A549 (cell line): ENCODE measurements at regions not wholly inside any gene's neighbourhood (a gene's known extent, or its start where the extent isn't known, plus 50 kb on each side); places are given as distances from the start of the nearest gene placed in this dataset.

ENCODE experiments used
- ATAC-seq, 2 experiments: fragments of 200-7000 bp in 1 of 2; fragments of >200 bp in 1 of 2; cut with Nextera tagmentation in 1 of 2; cut with Tn5 transposase in 1 of 2; 3 replicates each; pipeline versions ENCODE4 v1.8.0 to v1.9.1; 2018 to 2020; ENCODE audit warnings: mild to moderate bottlenecking in 1 of 2, moderate library complexity in 1 of 2
- CTCF ChIA-PET: fragments of 300-600 bp; sonication (Branson Sonifier 250); formaldehyde crosslinking; extraction: SDS; loops from one replicate; lab custom pipeline; 2021; ENCODE audit warnings: antibody characterized with exemption, inconsistent platforms; lab: Yijun Ruan, JAX
- POLR2A ChIA-PET: fragments of 350-600 bp; formaldehyde crosslinking; extraction: SDS; loops from one replicate; lab custom pipeline; 2021; ENCODE audit warnings: antibody characterized with exemption, inconsistent platforms; lab: Yijun Ruan, JAX
- DNase-seq, 2 experiments: peaks; one replicate each; pipeline versions ENCODE4 v3.0.0 to v3.0.0-alpha.2; 2011 to 2016; ENCODE audit warnings: low read depth in 1 of 2, low spot score in 1 of 2
- FAIRE-seq: peaks from 2 replicates; lab custom pipeline; 2011; peaks lifted over from hg19 to GRCh38; lab: Jason Lieb, UNC
- H3K27ac ChIP-seq, 2 experiments: fragments of >200 bp; sonication (Bioruptor Twin); formaldehyde crosslinking; 3 replicates each; pipeline ENCODE4 v1.5.1; 2016 to 2017
- H3K4me1 ChIP-seq: fragments of >200 bp; sonication (Bioruptor Twin); formaldehyde crosslinking; 3 replicates; pipeline ENCODE4 v1.6.1; 2016
- H3K4me2 ChIP-seq: fragments of >200 bp; sonication (Bioruptor Twin); formaldehyde crosslinking; 3 replicates; pipeline ENCODE4 v1.6.1; 2016
- H3K4me3 ChIP-seq: fragments of >200 bp; sonication (Bioruptor Twin); formaldehyde crosslinking; 3 replicates; pipeline ENCODE4 v1.5.1; 2016
- H3K9me3 ChIP-seq: fragments of >200 bp; sonication (Bioruptor Twin); formaldehyde crosslinking; 3 replicates; pipeline ENCODE4 v1.6.1; 2016
- CBX8 ChIP-seq: fragments of 200-600 bp; sonication (generic); IDR thresholded peaks from 2 replicates; pipeline ENCODE4 v1.6.1; 2016
- CEBPB ChIP-seq, 2 experiments: fragments of >200 bp in 1 of 2; sonication (Bioruptor Twin) in 1 of 2; formaldehyde crosslinking in 1 of 2; IDR thresholded peaks; 2 replicates each; pipeline ENCODE4 v1.6.1; 2012 to 2016
- CHD2 ChIP-seq: fragments of 150-350 bp; IDR thresholded peaks from 2 replicates; pipeline ENCODE4 v1.6.1; 2014; ENCODE audit warnings: low read length; ENCODE audit not compliant: partially characterized antibody
- CHD4 ChIP-seq: fragments of 200-600 bp; sonication (generic); IDR thresholded peaks from 2 replicates; pipeline ENCODE4 v1.6.1; 2016; ENCODE audit warnings: antibody characterized with exemption, mild to moderate bottlenecking, borderline replicate concordance
- ELK1 ChIP-seq: fragments of 150-350 bp; IDR thresholded peaks from 2 replicates; pipeline ENCODE4 v1.6.1; 2014; ENCODE audit warnings: low read depth, mild to moderate bottlenecking, low read length
- EP300 ChIP-seq, 2 experiments: fragments of >200 bp; sonication (Bioruptor Twin); formaldehyde crosslinking; IDR thresholded peaks; 2 replicates in 1 of 2; 3 replicates in 1 of 2; pipeline ENCODE4 v1.6.1; 2016 to 2017
- FOSL2 ChIP-seq, 2 experiments: fragments of 450-650 bp in 1 of 2; fragments of >200 bp in 1 of 2; sonication (Bioruptor Twin) in 1 of 2; formaldehyde crosslinking; IDR thresholded peaks; 2 replicates each; pipeline versions ENCODE4 v1.5.0 to v1.6.1; 2016 to 2020; ENCODE audit warnings: mild to moderate bottlenecking in 1 of 2, moderate library complexity in 1 of 2
- GATA3 ChIP-seq: IDR thresholded peaks from 2 replicates; pipeline ENCODE4 v1.6.1; 2012; ENCODE audit warnings: borderline replicate concordance
- HES2 ChIP-seq: fragments of >200 bp; sonication (Bioruptor Twin); formaldehyde crosslinking; IDR thresholded peaks from 2 replicates; pipeline ENCODE4 v1.6.1; 2016
- HEYL ChIP-seq: fragments of 250-450 bp; sonication (Bioruptor Pico); IDR thresholded peaks from 2 replicates; pipeline ENCODE4 v1.8.0; 2021; ENCODE audit warnings: mild to moderate bottlenecking, moderate library complexity
- HMGXB4 ChIP-seq: fragments of 250-450 bp; sonication (Bioruptor Pico); IDR thresholded peaks from 2 replicates; pipeline ENCODE4 v1.5.0; 2021; ENCODE audit warnings: mild to moderate bottlenecking, moderate library complexity, borderline replicate concordance
- HOXA7 ChIP-seq: fragments of 250-450 bp; sonication (Bioruptor Pico); IDR thresholded peaks from 2 replicates; pipeline ENCODE4 v1.5.0; 2020; ENCODE audit warnings: mild to moderate bottlenecking, moderate library complexity
- HOXB13 ChIP-seq: fragments of 250-450 bp; sonication (Bioruptor Pico); IDR thresholded peaks from 2 replicates; pipeline ENCODE4 v1.5.0; 2020; ENCODE audit warnings: low read depth, mild to moderate bottlenecking, moderate library complexity
- HOXB5 ChIP-seq: fragments of 250-450 bp; sonication (Bioruptor Pico); IDR thresholded peaks from 2 replicates; pipeline ENCODE4 v1.5.0; 2020; ENCODE audit warnings: mild to moderate bottlenecking, moderate library complexity
- KDM5A ChIP-seq: fragments of 200-600 bp; sonication (generic); IDR thresholded peaks from 2 replicates; pipeline ENCODE4 v1.6.1; 2016; ENCODE audit warnings: antibody characterized with exemption, mild to moderate bottlenecking
- MYC ChIP-seq: IDR thresholded peaks from 2 replicates; pipeline ENCODE4 v1.6.1; 2012; ENCODE audit warnings: mild to moderate bottlenecking, inconsistent platforms, low read length, improper control_type of control experiment, borderline replicate concordance
- NR3C1 ChIP-seq: fragments of >200 bp; sonication (Bioruptor Twin); formaldehyde crosslinking; IDR thresholded peaks from 3 replicates; pipeline ENCODE4 v1.6.1; 2017
- PHF8 ChIP-seq: fragments of 200-600 bp; sonication (generic); IDR thresholded peaks from 2 replicates; pipeline ENCODE4 v1.6.1; 2016; ENCODE audit warnings: low read depth, mild to moderate bottlenecking, antibody characterized with exemption, moderate library complexity, borderline replicate concordance
- POLR2A ChIP-seq: IDR thresholded peaks from 2 replicates; pipeline ENCODE4 v1.6.1; 2012; ENCODE audit warnings: mild to moderate bottlenecking, low read length
- POLR2AphosphoS2 ChIP-seq: conservative IDR thresholded peaks from 2 replicates; pipeline ENCODE4 v1.6.1; 2012; ENCODE audit warnings: low read length, improper control_type of control experiment, inconsistent platforms
- RARB ChIP-seq: fragments of 250-450 bp; sonication (Bioruptor Pico); IDR thresholded peaks from 2 replicates; pipeline ENCODE4 v1.8.0; 2021; ENCODE audit warnings: mild to moderate bottlenecking, moderate library complexity
- RCOR1 ChIP-seq: fragments of 150-350 bp; IDR thresholded peaks from 2 replicates; pipeline ENCODE4 v1.6.1; 2014; ENCODE audit warnings: antibody characterized with exemption, low read length, low read depth
- RFX5 ChIP-seq: fragments of 450-650 bp; IDR thresholded peaks from 2 replicates; pipeline ENCODE4 v1.7.1; 2014; ENCODE audit warnings: antibody characterized with exemption, mild to moderate bottlenecking, moderate library complexity
- TP53 ChIP-seq: fragments of 250-450 bp; sonication (Bioruptor Pico); IDR thresholded peaks from 2 replicates; pipeline ENCODE4 v1.5.0; 2021; ENCODE audit warnings: mild to moderate bottlenecking, moderate library complexity
- USF2 ChIP-seq: fragments of 450-650 bp; IDR thresholded peaks from 2 replicates; pipeline ENCODE4 v1.6.1; 2014; ENCODE audit warnings: antibody characterized with exemption
- WGBS: methylation state at CpG from one replicate; pipeline ENCODE4 v1.1.6; 2017; ENCODE audit errors: missing lambda C conversion rate; 5-methylcytosine and 5-hydroxymethylcytosine counted together

- ChIA-PET POLR2A (no interaction called here), CTCF (interaction anchor here (0.5 to 1.5 kb wide), 6 partner anchors 9 to 564 kb away, joined by 3 to 7 read pairs (median 4); no protein-coding TSS in a partner anchor)
- H3K9me3 ChIP-seq: no peaks in the 10 kb centered on the region; the same call in 2 of the 3 replicates
- TF ChIP-seq MYC: no peak
- TF ChIP-seq FOSL2 (IDR thresholded peaks at IDR 0.05): no peak
- no peak for TF ChIP-seq FOSL2 (CRISPR knock-in tag; IDR thresholded peaks at IDR 0.05)
- TF ChIP-seq HOXB5: no peak
- TF ChIP-seq HMGXB4: no peak
- no peak for TF ChIP-seq HOXA7 (CRISPR knock-in tag)
- TF ChIP-seq CEBPB (IDR thresholded peaks at IDR 0.05): no peak
- no peak for TF ChIP-seq GATA3
- no peak for TF ChIP-seq CHD2
- TF ChIP-seq CHD4: no peak
- TF ChIP-seq TP53 (CRISPR knock-in tag): no peak
- no peak for TF ChIP-seq RCOR1
- TF ChIP-seq POLR2AphosphoS2: no peak
- no peak for TF ChIP-seq POLR2A
- WGBS: 77% methylated on average over 1 of the region's 1 CpG
- DNase-seq: no peak
- H3K4me2 ChIP-seq: no peak overlapping the region
- ATAC-seq: no peak; a peak in 1 of 6 replicates
- H3K4me1 ChIP-seq: 0 out of 3 replicates have a peak, but pooled peaks cover 4% of the 10 kb centered on the region
- FAIRE-seq: no peak
- H3K4me3 ChIP-seq: no peak overlapping the region
- no peak overlapping the region for H3K27ac ChIP-seq
Measured at GRCh38 chr2:65518751-65519150, 86.4 kb upstream of the SPRED2 start.

- WGBS: 40% methylated on average over 4 of the region's 4 CpGs
- Histone ChIP-seq H3K4me2 (no peak overlapping the region), H3K27ac (no peak overlapping the region), H3K4me1 (0 out of 3 replicates have a peak, but pooled peaks cover 4% of the 10 kb centered on the region), H3K4me3 (no peak overlapping the region), H3K9me3 (no peaks in the 10 kb centered on the region; the same call in 2 of the 3 replicates)
- no peak for DNase-seq
- POLR2A ChIA-PET: no interaction called here
- ATAC-seq: no peak
- CTCF ChIA-PET: no interaction called here
- TF ChIP-seq PHF8 (no peak), FOSL2 (IDR thresholded peaks at IDR 0.05) (no peak), FOSL2 (CRISPR knock-in tag; IDR thresholded peaks at IDR 0.05) (no peak), NR3C1 (no peak), RFX5 (no peak), EP300 (IDR thresholded peaks at IDR 0.05) (no peak), HOXB13 (CRISPR knock-in tag) (no peak), CBX8 (no peak), CEBPB (IDR thresholded peaks at IDR 0.05) (no peak), USF2 (no peak), HES2 (no peak), RARB (CRISPR knock-in tag) (no peak), GATA3 (no peak), POLR2A (no peak), ELK1 (no peak), KDM5A (no peak), HEYL (CRISPR knock-in tag) (no peak)
- FAIRE-seq: no peak
Measured at GRCh38 chr2:65514555-65515195, 82.3 kb upstream of the SPRED2 start.
